ENCODE measurements at regions not wholly inside any gene's neighbourhood (a gene's known extent, or its start where the extent isn't known, plus 50 kb on each side); places are given as distances from the start of the nearest gene placed in this dataset.

- H2BK120ac ChIP-seq (ENCODE audit: low read depth, low read length): no peak overlapping the region
- no peak overlapping the region for H3K4ac ChIP-seq (ENCODE audit: low read depth in 1 of 2, low read length in 2 of 2)
- no peak overlapping the region for H3K4me3 ChIP-seq (ENCODE audit: insufficient read depth in 1 of 2, low read depth in 1 of 2, low read length in 2 of 2)
- no peak overlapping the region for H3K4me2 ChIP-seq (ENCODE audit: low read length, poor library complexity, severe bottlenecking)
- H4K8ac ChIP-seq (ENCODE audit: low read length): no peak overlapping the region
- H4K91ac ChIP-seq (ENCODE audit: low read length): no peak overlapping the region
- no peak overlapping the region for H2BK5ac ChIP-seq (ENCODE audit: low read depth, low read length, poor library complexity, severe bottlenecking)
- no peak overlapping the region for H3K18ac ChIP-seq (ENCODE audit: low read depth in 1 of 2, low read length in 2 of 2)
- no peak overlapping the region for H2AFZ ChIP-seq (ENCODE audit: low read depth, low read length)
- no peak overlapping the region for H3K27ac ChIP-seq (ENCODE audit: low read length, poor library complexity, severe bottlenecking)
- H3K9ac ChIP-seq (ENCODE audit: low read length): no peak overlapping the region
- WGBS: 80% methylated on average over 2 of the region's 2 CpGs
- H3K27me3 ChIP-seq (ENCODE audit: control insufficient read depth in 1 of 2, insufficient read depth in 1 of 2, low read length in 2 of 2): no peaks in the 10 kb centered on the region
- H2BK15ac ChIP-seq (ENCODE audit: low read depth, poor library complexity, severe bottlenecking): no peak overlapping the region
- peaks cover 5% of the 10 kb centered on the region for H3K9me3 ChIP-seq (ENCODE audit: control insufficient read depth, low read length)
- H3K79me1 ChIP-seq (replicated peaks; ENCODE audit: low read length, poor library complexity, severe bottlenecking): no peaks in the 10 kb centered on the region
- no peak overlapping the region for H2AK5ac ChIP-seq (ENCODE audit: low read length, severe bottlenecking)
- no peaks in the 10 kb centered on the region for H3K36me3 ChIP-seq (ENCODE audit: control insufficient read depth in 1 of 2, insufficient read depth in 2 of 2, low read depth in 1 of 2, low read length in 2 of 2)
- H3K23ac ChIP-seq (ENCODE audit: low read length in 2 of 2): no peak overlapping the region
- H3K4me1 ChIP-seq (ENCODE audit: control insufficient read depth, insufficient read depth, low read depth, low read length): peaks cover 3% of the 10 kb centered on the region
- no peak for DNase-seq
- no peak overlapping the region for H2BK12ac ChIP-seq (ENCODE audit: low read length in 2 of 2)
- H3K14ac ChIP-seq (ENCODE audit: low read length in 2 of 2): no peak overlapping the region
Observed at GRCh38 chr3:99253963-99254355, 352.5 kb upstream of the DCBLD2 start.

- no peak overlapping the region for H3K4ac ChIP-seq (ENCODE audit: low read depth in 1 of 2, low read length in 2 of 2)
- H2AFZ ChIP-seq (ENCODE audit: low read depth, low read length): no peak overlapping the region
- peak; percentile 36 for DNase-seq
- WGBS: 88% methylated on average over 1 of the region's 1 CpG
- H3K14ac ChIP-seq (ENCODE audit: low read length in 2 of 2): no peak overlapping the region
- H3K23ac ChIP-seq (ENCODE audit: low read length in 2 of 2): no peak overlapping the region
- H2BK5ac ChIP-seq (ENCODE audit: low read depth, low read length, poor library complexity, severe bottlenecking): no peak overlapping the region
- no peak overlapping the region for H3K4me3 ChIP-seq (ENCODE audit: insufficient read depth in 1 of 2, low read depth in 1 of 2, low read length in 2 of 2)
- no peak overlapping the region for H2BK120ac ChIP-seq (ENCODE audit: low read depth, low read length)
- no peaks in the 10 kb centered on the region for H3K79me1 ChIP-seq (replicated peaks; ENCODE audit: low read length, poor library complexity, severe bottlenecking)
- H4K91ac ChIP-seq (ENCODE audit: low read length): no peak overlapping the region
- no peaks in the 10 kb centered on the region for H3K27me3 ChIP-seq (ENCODE audit: control insufficient read depth in 1 of 2, insufficient read depth in 1 of 2, low read length in 2 of 2)
- H2AK5ac ChIP-seq (ENCODE audit: low read length, severe bottlenecking): peak overlapping the region; percentile 84
- no peaks in the 10 kb centered on the region for H3K36me3 ChIP-seq (ENCODE audit: control insufficient read depth in 1 of 2, insufficient read depth in 2 of 2, low read depth in 1 of 2, low read length in 2 of 2)
- no peak overlapping the region for H3K4me2 ChIP-seq (ENCODE audit: low read length, poor library complexity, severe bottlenecking)
- H2BK12ac ChIP-seq (ENCODE audit: low read length in 2 of 2): no peak overlapping the region
- H4K8ac ChIP-seq (ENCODE audit: low read length): no peak overlapping the region
- no peak overlapping the region for H2BK15ac ChIP-seq (ENCODE audit: low read depth, poor library complexity, severe bottlenecking)
- H3K9ac ChIP-seq (ENCODE audit: low read length): no peak overlapping the region
- H3K4me1 ChIP-seq (ENCODE audit: control insufficient read depth, insufficient read depth, low read depth, low read length): peaks cover 4% of the 10 kb centered on the region
- H3K18ac ChIP-seq (ENCODE audit: low read depth in 1 of 2, low read length in 2 of 2): no peak overlapping the region
- H3K9me3 ChIP-seq (ENCODE audit: control insufficient read depth, low read length): no peaks in the 10 kb centered on the region
- H3K27ac ChIP-seq (ENCODE audit: low read length, poor library complexity, severe bottlenecking): no peak overlapping the region
Observed at GRCh38 chr3:99250821-99251355, 349.4 kb upstream of the DCBLD2 start.

GRCh38 chr3:99250272-99250671 lies 348.8 kb upstream of the DCBLD2 start:
- no peaks in the 10 kb centered on the region for H3K36me3 ChIP-seq (ENCODE audit: control insufficient read depth in 1 of 2, insufficient read depth in 2 of 2, low read depth in 1 of 2, low read length in 2 of 2)
- H3K27me3 ChIP-seq (ENCODE audit: control insufficient read depth in 1 of 2, insufficient read depth in 1 of 2, low read length in 2 of 2): no peaks in the 10 kb centered on the region
- H3K4me1 ChIP-seq (ENCODE audit: control insufficient read depth, insufficient read depth, low read depth, low read length): peaks cover 4% of the 10 kb centered on the region
- H3K9ac ChIP-seq (ENCODE audit: low read length): no peak overlapping the region
- 95% methylated on average over 3 of the region's 4 CpGs for WGBS
- H3K9me3 ChIP-seq (ENCODE audit: control insufficient read depth, low read length): no peaks in the 10 kb centered on the region
- no peak overlapping the region for H4K91ac ChIP-seq (ENCODE audit: low read length)
- H3K4me3 ChIP-seq (ENCODE audit: insufficient read depth in 1 of 2, low read depth in 1 of 2, low read length in 2 of 2): no peak overlapping the region
- no peak overlapping the region for H2BK120ac ChIP-seq (ENCODE audit: low read depth, low read length)
- no peak overlapping the region for H2AFZ ChIP-seq (ENCODE audit: low read depth, low read length)
- H3K14ac ChIP-seq (ENCODE audit: low read length in 2 of 2): no peak overlapping the region
- H2AK5ac ChIP-seq (ENCODE audit: low read length, severe bottlenecking): no peak overlapping the region
- no peak overlapping the region for H2BK15ac ChIP-seq (ENCODE audit: low read depth, poor library complexity, severe bottlenecking)
- H2BK5ac ChIP-seq (ENCODE audit: low read depth, low read length, poor library complexity, severe bottlenecking): no peak overlapping the region
- no peak overlapping the region for H3K4ac ChIP-seq (ENCODE audit: low read depth in 1 of 2, low read length in 2 of 2)
- H2BK12ac ChIP-seq (ENCODE audit: low read length in 2 of 2): no peak overlapping the region
- H3K79me1 ChIP-seq (replicated peaks; ENCODE audit: low read length, poor library complexity, severe bottlenecking): no peaks in the 10 kb centered on the region
- peak overlapping the region; percentile 79 for H3K27ac ChIP-seq (ENCODE audit: low read length, poor library complexity, severe bottlenecking)
- H4K8ac ChIP-seq (ENCODE audit: low read length): no peak overlapping the region
- no peak overlapping the region for H3K18ac ChIP-seq (ENCODE audit: low read depth in 1 of 2, low read length in 2 of 2)
- no peak overlapping the region for H3K23ac ChIP-seq (ENCODE audit: low read length in 2 of 2)
- no peak for DNase-seq
- H3K4me2 ChIP-seq (ENCODE audit: low read length, poor library complexity, severe bottlenecking): no peak overlapping the region

GRCh38 chr3:99249627-99250026 lies 348.1 kb upstream of the DCBLD2 start:
- no peak overlapping the region for H3K9ac ChIP-seq (ENCODE audit: low read length)
- WGBS: 100% methylated on average over 5 of the region's 6 CpGs
- H2BK12ac ChIP-seq (ENCODE audit: low read length in 2 of 2): no peak overlapping the region
- peak overlapping the region; percentile 61 for H3K27ac ChIP-seq (ENCODE audit: low read length, poor library complexity, severe bottlenecking)
- H3K4me1 ChIP-seq (ENCODE audit: control insufficient read depth, insufficient read depth, low read depth, low read length): peaks cover 4% of the 10 kb centered on the region
- peak overlapping the region; percentile 67 for H2AK5ac ChIP-seq (ENCODE audit: low read length, severe bottlenecking)
- H2AFZ ChIP-seq (ENCODE audit: low read depth, low read length): no peak overlapping the region
- H4K8ac ChIP-seq (ENCODE audit: low read length): no peak overlapping the region
- no peak overlapping the region for H3K14ac ChIP-seq (ENCODE audit: low read length in 2 of 2)
- no peak overlapping the region for H3K23ac ChIP-seq (ENCODE audit: low read length in 2 of 2)
- no peak overlapping the region for H2BK15ac ChIP-seq (ENCODE audit: low read depth, poor library complexity, severe bottlenecking)
- no peaks in the 10 kb centered on the region for H3K9me3 ChIP-seq (ENCODE audit: control insufficient read depth, low read length)
- H3K36me3 ChIP-seq (ENCODE audit: control insufficient read depth in 1 of 2, insufficient read depth in 2 of 2, low read depth in 1 of 2, low read length in 2 of 2): no peaks in the 10 kb centered on the region
- no peak overlapping the region for H3K4me3 ChIP-seq (ENCODE audit: insufficient read depth in 1 of 2, low read depth in 1 of 2, low read length in 2 of 2)
- H2BK120ac ChIP-seq (ENCODE audit: low read depth, low read length): no peak overlapping the region
- no peak overlapping the region for H3K18ac ChIP-seq (ENCODE audit: low read depth in 1 of 2, low read length in 2 of 2)
- no peaks in the 10 kb centered on the region for H3K27me3 ChIP-seq (ENCODE audit: control insufficient read depth in 1 of 2, insufficient read depth in 1 of 2, low read length in 2 of 2)
- H3K79me1 ChIP-seq (replicated peaks; ENCODE audit: low read length, poor library complexity, severe bottlenecking): no peaks in the 10 kb centered on the region
- no peak overlapping the region for H4K91ac ChIP-seq (ENCODE audit: low read length)
- no peak for DNase-seq
- no peak overlapping the region for H3K4ac ChIP-seq (ENCODE audit: low read depth in 1 of 2, low read length in 2 of 2)
- no peak overlapping the region for H3K4me2 ChIP-seq (ENCODE audit: low read length, poor library complexity, severe bottlenecking)
- no peak overlapping the region for H2BK5ac ChIP-seq (ENCODE audit: low read depth, low read length, poor library complexity, severe bottlenecking)
